WTC11 (cell line): ENCODE measurements at regions not wholly inside any gene's neighbourhood (a gene's known extent, or its start where the extent isn't known, plus 50 kb on each side); places are given as distances from the start of the nearest gene placed in this dataset.

Experiments
- ATAC-seq: fragments of 200-7000 bp; cut with Tn5 transposase; 2 replicates; pipeline ENCODE4 v1.10.0; 2021; ENCODE audit warnings: mild to moderate bottlenecking, moderate library complexity
- CTCF ChIA-PET: fragments of 300-600 bp; sonication (Branson Sonifier 250); formaldehyde crosslinking; loops from one replicate; lab custom pipeline; 2021; ENCODE audit warnings: antibody characterized with exemption; lab: Charles Lee
- POLR2A ChIA-PET: fragments of 350-600 bp; sonication (Branson Sonifier 250); formaldehyde crosslinking; loops from one replicate; lab custom pipeline; 2021; ENCODE audit warnings: antibody characterized with exemption; lab: Charles Lee
- DNase-seq: peaks from one replicate; pipeline ENCODE4 v3.0.0; 2021; ENCODE audit warnings: low spot score
- H3K27ac Mint-ChIP-seq: 2 replicates; pipeline ENCODE4 v1.8.0; 2021; ENCODE audit warnings: mixed read lengths
- H3K27me3 Mint-ChIP-seq: 2 replicates; pipeline ENCODE4 v1.8.0; 2021; ENCODE audit warnings: low read depth, mild to moderate bottlenecking, moderate library complexity, mixed read lengths
- H3K36me3 Mint-ChIP-seq: 2 replicates; pipeline ENCODE4 v1.8.0; 2021; ENCODE audit warnings: mixed read lengths
- H3K4me1 Mint-ChIP-seq: 2 replicates; pipeline ENCODE4 v1.8.0; 2022; ENCODE audit warnings: mixed read lengths
- H3K4me3 Mint-ChIP-seq: 2 replicates; pipeline ENCODE4 v1.8.0; 2021; ENCODE audit warnings: mild to moderate bottlenecking, moderate library complexity, mixed read lengths
- H3K9me3 Mint-ChIP-seq: 2 replicates; pipeline ENCODE4 v1.8.0; 2021; ENCODE audit warnings: mixed read lengths
- CBFB ChIP-seq: sonication (generic); formaldehyde crosslinking; IDR thresholded peaks from 2 replicates; pipeline ENCODE4 v1.8.1; 2022; ENCODE audit warnings: mild to moderate bottlenecking, low read depth, missing genetic modification reagents
- CREM ChIP-seq: sonication (generic); formaldehyde crosslinking; IDR thresholded peaks from 2 replicates; pipeline ENCODE4 v1.8.1; 2022; ENCODE audit warnings: mild to moderate bottlenecking, missing genetic modification reagents, moderate library complexity
- CTCF ChIP-seq: fragments of 200-600 bp; IDR thresholded peaks from 2 replicates; pipeline ENCODE4 v1.8.0; 2022; ENCODE audit warnings: antibody characterized with exemption
- ELF4 ChIP-seq: sonication (generic); formaldehyde crosslinking; IDR thresholded peaks from 2 replicates; pipeline ENCODE4 v1.8.1; 2022; ENCODE audit warnings: low read depth, mild to moderate bottlenecking, moderate library complexity, missing genetic modification reagents
- EMX1 ChIP-seq: fragments of 250-450 bp; sonication (Bioruptor Pico); IDR thresholded peaks from 2 replicates; pipeline ENCODE4 v1.8.0; 2021; ENCODE audit warnings: mild to moderate bottlenecking
- ESRRA ChIP-seq: sonication (generic); formaldehyde crosslinking; IDR thresholded peaks from 2 replicates; pipeline ENCODE4 v1.8.1; 2022; ENCODE audit warnings: mild to moderate bottlenecking, missing genetic modification reagents, borderline replicate concordance
- FOXK1 ChIP-seq: sonication (generic); formaldehyde crosslinking; IDR thresholded peaks from 2 replicates; pipeline ENCODE4 v1.8.0; 2022; ENCODE audit warnings: mild to moderate bottlenecking, moderate library complexity, missing genetic modification reagents
- FOXP1 ChIP-seq: sonication (generic); formaldehyde crosslinking; IDR thresholded peaks from 2 replicates; pipeline ENCODE4 v1.8.0; 2022; ENCODE audit warnings: missing genetic modification reagents, mild to moderate bottlenecking, moderate library complexity, borderline replicate concordance
- HMGXB4 ChIP-seq: sonication (generic); formaldehyde crosslinking; IDR thresholded peaks from 2 replicates; pipeline ENCODE4 v1.8.1; 2023; ENCODE audit warnings: mild to moderate bottlenecking, moderate library complexity, missing genetic modification reagents
- IRF2 ChIP-seq: sonication (generic); formaldehyde crosslinking; IDR thresholded peaks from 2 replicates; pipeline ENCODE4 v1.8.0; 2022; ENCODE audit warnings: low read depth, missing genetic modification reagents, borderline replicate concordance
- MAX ChIP-seq: sonication (generic); formaldehyde crosslinking; IDR thresholded peaks from 2 replicates; pipeline ENCODE4 v1.8.0; 2022; ENCODE audit warnings: mild to moderate bottlenecking, missing genetic modification reagents
- RELA ChIP-seq: sonication (generic); formaldehyde crosslinking; IDR thresholded peaks from 2 replicates; pipeline ENCODE4 v1.8.1; 2022; ENCODE audit warnings: missing genetic modification reagents, mild to moderate bottlenecking, borderline replicate concordance
- RORB ChIP-seq: fragments of 250-450 bp; sonication (Bioruptor Pico); IDR thresholded peaks from 2 replicates; pipeline ENCODE4 v1.9.0; 2021; ENCODE audit warnings: mild to moderate bottlenecking
- SOX15 ChIP-seq: fragments of 250-450 bp; sonication (Bioruptor Pico); IDR thresholded peaks from 2 replicates; pipeline ENCODE4 v1.9.0; 2021; ENCODE audit warnings: mild to moderate bottlenecking
- USF1 ChIP-seq: sonication (generic); formaldehyde crosslinking; IDR thresholded peaks from 2 replicates; pipeline ENCODE4 v1.8.0; 2022; ENCODE audit warnings: mild to moderate bottlenecking, missing genetic modification reagents
- ZNF263 ChIP-seq: sonication (generic); formaldehyde crosslinking; IDR thresholded peaks from 2 replicates; pipeline ENCODE4 v1.8.1; 2022; ENCODE audit warnings: low read depth, mild to moderate bottlenecking, moderate library complexity, missing genetic modification reagents
- ZNF317 ChIP-seq: sonication (generic); formaldehyde crosslinking; IDR thresholded peaks from 2 replicates; pipeline ENCODE4 v1.8.1; 2023; ENCODE audit warnings: low read depth, mild to moderate bottlenecking, moderate library complexity, missing genetic modification reagents, borderline replicate concordance
- ZNF396 ChIP-seq: fragments of 250-450 bp; sonication (Bioruptor Pico); IDR thresholded peaks from 2 replicates; pipeline ENCODE4 v1.8.0; 2021; ENCODE audit warnings: mild to moderate bottlenecking, moderate library complexity, borderline replicate concordance
- ZNF416 ChIP-seq: fragments of 250-450 bp; sonication (Bioruptor Pico); IDR thresholded peaks from 2 replicates; pipeline ENCODE4 v1.9.0; 2021; ENCODE audit warnings: mild to moderate bottlenecking, inconsistent platforms
- ZNF423 ChIP-seq: fragments of 250-450 bp; sonication (Bioruptor Pico); IDR thresholded peaks from 2 replicates; pipeline ENCODE4 v2.1.2; 2022; ENCODE audit warnings: mild to moderate bottlenecking, moderate library complexity
- TF ChIP-seq, protein P1 (sequence below): sonication (generic); formaldehyde crosslinking; IDR thresholded peaks from 2 replicates; pipeline ENCODE4 v1.8.0; 2022; ENCODE audit warnings: mild to moderate bottlenecking, missing genetic modification reagents
- TF ChIP-seq, protein P2 (sequence below): fragments of 250-450 bp; sonication (Bioruptor Pico); IDR thresholded peaks from 2 replicates; pipeline ENCODE4 v1.9.0; 2021; ENCODE audit warnings: moderate library complexity, mild to moderate bottlenecking, inconsistent platforms, borderline replicate concordance
- TF ChIP-seq, protein P3 (sequence below): sonication (generic); formaldehyde crosslinking; IDR thresholded peaks from 2 replicates; pipeline ENCODE4 v1.8.0; 2022; ENCODE audit warnings: mild to moderate bottlenecking, missing genetic modification reagents
- TF ChIP-seq, protein P4 (sequence below): sonication (generic); formaldehyde crosslinking; IDR thresholded peaks from 2 replicates; pipeline ENCODE4 v1.8.1; 2022; ENCODE audit warnings: missing genetic modification reagents, borderline replicate concordance

GRCh38 chr14:30791522-30792351, 82.6 kb upstream of the COCH start:
- TF ChIP-seq, protein P1, sequence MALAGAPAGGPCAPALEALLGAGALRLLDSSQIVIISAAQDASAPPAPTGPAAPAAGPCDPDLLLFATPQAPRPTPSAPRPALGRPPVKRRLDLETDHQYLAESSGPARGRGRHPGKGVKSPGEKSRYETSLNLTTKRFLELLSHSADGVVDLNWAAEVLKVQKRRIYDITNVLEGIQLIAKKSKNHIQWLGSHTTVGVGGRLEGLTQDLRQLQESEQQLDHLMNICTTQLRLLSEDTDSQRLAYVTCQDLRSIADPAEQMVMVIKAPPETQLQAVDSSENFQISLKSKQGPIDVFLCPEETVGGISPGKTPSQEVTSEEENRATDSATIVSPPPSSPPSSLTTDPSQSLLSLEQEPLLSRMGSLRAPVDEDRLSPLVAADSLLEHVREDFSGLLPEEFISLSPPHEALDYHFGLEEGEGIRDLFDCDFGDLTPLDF (CRISPR knock-in tag), result no peak
- no peak for TF ChIP-seq ZNF317
- TF ChIP-seq USF1 (CRISPR knock-in tag), result no peak
- no peak for TF ChIP-seq CBFB
- TF ChIP-seq CTCF, result no peak
- TF ChIP-seq ZNF423 (CRISPR knock-in tag), result no peak
- no peak for TF ChIP-seq CREM (CRISPR knock-in tag)
- no peak for TF ChIP-seq HMGXB4 (CRISPR knock-in tag)
- TF ChIP-seq IRF2 (CRISPR knock-in tag), result no peak
- TF ChIP-seq ZNF396, result no peak
- TF ChIP-seq ZNF263 (CRISPR knock-in tag), result no peak
- no peak for TF ChIP-seq SOX15 (CRISPR knock-in tag)
- TF ChIP-seq RELA (CRISPR knock-in tag), result no peak
- TF ChIP-seq ESRRA (CRISPR knock-in tag), result no peak
- no peak for TF ChIP-seq FOXK1 (CRISPR knock-in tag)
- TF ChIP-seq EMX1, result no peak
- no peak for TF ChIP-seq ZNF416 (CRISPR knock-in tag)
- TF ChIP-seq RORB, result no peak
- TF ChIP-seq, protein P2, sequence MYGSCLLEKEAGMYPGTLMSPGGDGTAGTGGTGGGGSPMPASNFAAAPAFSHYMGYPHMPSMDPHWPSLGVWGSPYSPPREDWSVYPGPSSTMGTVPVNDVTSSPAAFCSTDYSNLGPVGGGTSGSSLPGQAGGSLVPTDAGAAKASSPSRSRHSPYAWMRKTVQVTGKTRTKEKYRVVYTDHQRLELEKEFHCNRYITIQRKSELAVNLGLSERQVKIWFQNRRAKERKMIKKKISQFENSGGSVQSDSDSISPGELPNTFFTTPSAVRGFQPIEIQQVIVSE, result no peak
- no peak for TF ChIP-seq ELF4 (CRISPR knock-in tag)
- no peak for ATAC-seq
- ChIA-PET CTCF (interaction anchor here (0.6 kb wide), 1 partner anchor 120 kb away, joined by 5 read pairs; no protein-coding TSS in a partner anchor), POLR2A (interaction anchor here (0.7 kb wide), 1 partner anchor 109 kb away, joined by 4 read pairs; no protein-coding TSS in a partner anchor)
- Mint-ChIP-seq H3K4me3 (no peak overlapping the region), H3K9me3 (peaks cover 43% of the 10 kb centered on the region), H3K27ac (no peak overlapping the region), H3K27me3 (no peaks in the 10 kb centered on the region), H3K4me1 (no peaks in the 10 kb centered on the region), H3K36me3 (no peaks in the 10 kb centered on the region)
- no peak for DNase-seq

DNA sequence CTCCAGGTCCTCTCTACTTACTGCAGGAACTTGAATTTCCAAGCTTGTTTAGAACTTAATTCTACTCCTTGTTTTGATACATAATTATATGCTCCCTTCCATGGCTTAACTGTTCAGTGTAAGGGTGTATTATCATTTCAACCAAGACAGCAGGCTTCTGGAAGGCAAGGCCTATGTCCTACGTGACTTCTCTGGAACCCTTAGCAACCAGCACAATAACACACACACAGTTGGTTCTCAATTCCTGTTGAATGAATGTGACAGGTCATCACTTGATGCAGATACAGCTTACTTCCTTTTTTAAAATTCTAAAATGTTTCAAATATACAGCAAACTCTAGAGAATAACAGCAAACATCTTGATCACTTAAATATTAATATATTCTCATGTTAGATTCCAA, 77.7 kb upstream of the COCH start:
- Mint-ChIP-seq H3K4me3 (no peak overlapping the region), H3K4me1 (peaks cover 6% of the 10 kb centered on the region), H3K36me3 (no peaks in the 10 kb centered on the region), H3K9me3 (peaks cover 22% of the 10 kb centered on the region), H3K27me3 (no peaks in the 10 kb centered on the region), H3K27ac (no peak overlapping the region)
- no peak for ATAC-seq
- DNase-seq, result no peak
- ChIA-PET POLR2A (no interaction called here), CTCF (no interaction called here)
- TF ChIP-seq MAX, result no peak
- TF ChIP-seq, protein P3, sequence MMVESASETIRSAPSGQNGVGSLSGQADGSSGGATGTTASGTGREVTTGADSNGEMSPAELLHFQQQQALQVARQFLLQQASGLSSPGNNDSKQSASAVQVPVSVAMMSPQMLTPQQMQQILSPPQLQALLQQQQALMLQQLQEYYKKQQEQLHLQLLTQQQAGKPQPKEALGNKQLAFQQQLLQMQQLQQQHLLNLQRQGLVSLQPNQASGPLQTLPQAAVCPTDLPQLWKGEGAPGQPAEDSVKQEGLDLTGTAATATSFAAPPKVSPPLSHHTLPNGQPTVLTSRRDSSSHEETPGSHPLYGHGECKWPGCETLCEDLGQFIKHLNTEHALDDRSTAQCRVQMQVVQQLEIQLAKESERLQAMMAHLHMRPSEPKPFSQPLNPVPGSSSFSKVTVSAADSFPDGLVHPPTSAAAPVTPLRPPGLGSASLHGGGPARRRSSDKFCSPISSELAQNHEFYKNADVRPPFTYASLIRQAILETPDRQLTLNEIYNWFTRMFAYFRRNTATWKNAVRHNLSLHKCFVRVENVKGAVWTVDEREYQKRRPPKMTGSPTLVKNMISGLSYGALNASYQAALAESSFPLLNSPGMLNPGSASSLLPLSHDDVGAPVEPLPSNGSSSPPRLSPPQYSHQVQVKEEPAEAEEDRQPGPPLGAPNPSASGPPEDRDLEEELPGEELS, result no peak
- TF ChIP-seq ELF4 (CRISPR knock-in tag), result no peak
- TF ChIP-seq FOXP1 (CRISPR knock-in tag), result no peak
- TF ChIP-seq, protein P4, sequence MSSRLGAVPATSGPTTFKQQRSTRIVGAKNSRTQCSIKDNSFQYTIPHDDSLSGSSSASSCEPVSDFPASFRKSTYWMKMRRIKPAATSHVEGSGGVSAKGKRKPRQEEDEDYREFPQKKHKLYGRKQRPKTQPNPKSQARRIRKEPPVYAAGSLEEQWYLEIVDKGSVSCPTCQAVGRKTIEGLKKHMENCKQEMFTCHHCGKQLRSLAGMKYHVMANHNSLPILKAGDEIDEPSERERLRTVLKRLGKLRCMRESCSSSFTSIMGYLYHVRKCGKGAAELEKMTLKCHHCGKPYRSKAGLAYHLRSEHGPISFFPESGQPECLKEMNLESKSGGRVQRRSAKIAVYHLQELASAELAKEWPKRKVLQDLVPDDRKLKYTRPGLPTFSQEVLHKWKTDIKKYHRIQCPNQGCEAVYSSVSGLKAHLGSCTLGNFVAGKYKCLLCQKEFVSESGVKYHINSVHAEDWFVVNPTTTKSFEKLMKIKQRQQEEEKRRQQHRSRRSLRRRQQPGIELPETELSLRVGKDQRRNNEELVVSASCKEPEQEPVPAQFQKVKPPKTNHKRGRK (CRISPR knock-in tag), result no peak
